ENCODE measurements at regions not wholly inside any gene's neighbourhood (a gene's known extent, or its start where the extent isn't known, plus 50 kb on each side); places are given as distances from the start of the nearest gene placed in this dataset.
"Not testable (repeated sequence)": the region's sequence is repeated elsewhere in the genome, so short reads cannot be mapped to it uniquely, and the experiment has no call there.

DNA sequence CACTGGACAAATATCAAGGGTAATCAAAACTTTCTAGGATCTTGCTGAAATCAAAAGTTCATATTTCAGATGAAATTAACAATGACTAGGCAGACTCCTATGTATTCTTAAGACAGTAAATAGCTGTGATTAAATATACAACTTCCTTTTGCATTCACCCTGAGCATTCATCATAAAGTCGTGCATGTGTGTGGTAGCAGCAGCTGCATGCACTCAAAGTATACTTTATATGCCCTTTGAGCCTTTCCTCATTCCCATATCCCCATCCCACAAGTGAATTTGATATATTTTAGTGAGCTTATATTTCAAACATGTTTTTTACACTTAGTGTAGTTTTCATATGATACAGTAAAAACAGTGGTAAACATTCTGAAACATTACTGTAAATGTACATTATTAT is 959.0 kb downstream of the C4orf33 start:
- Histone ChIP-seq H3K4me2 (no peak overlapping the region), H3K4me3 (no peak overlapping the region), H3K4me1 (no peaks in the 10 kb centered on the region), H3K9me3 (replicated peaks in 1 of 11) (peaks cover 0 to 15% (median 8%) of the 10 kb centered on the region in 11 experiments; a peak in 14 of 22 replicates), H4K20me1 (no peaks in the 10 kb centered on the region), H3K9ac (no peak overlapping the region), H3K36me3 (no peaks in the 10 kb centered on the region), H3K27ac (no peak overlapping the region), H3K27me3 (no peaks in the 10 kb centered on the region)
- no peak for TF ChIP-seq Cebpa-rat (IDR thresholded peaks at IDR 0.05)

DNA sequence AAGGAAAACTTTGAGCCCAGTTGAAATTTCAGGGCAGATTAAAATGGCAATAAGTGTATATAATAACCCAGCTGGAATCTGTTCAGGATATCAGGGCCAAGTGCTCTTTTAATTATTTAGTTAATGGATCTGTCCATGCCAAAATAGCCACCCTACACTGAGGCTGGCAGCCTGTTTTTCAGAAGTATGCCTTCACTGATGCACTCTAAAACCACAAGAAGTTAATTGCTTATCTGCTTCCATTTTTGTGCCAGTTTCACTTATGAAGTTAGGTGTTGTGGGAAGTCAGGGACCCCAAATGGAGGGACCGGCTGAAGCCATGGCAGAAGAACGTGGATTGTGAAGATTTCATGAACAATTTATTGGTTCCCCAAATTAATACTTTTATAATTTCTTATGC is 960.3 kb downstream of the C4orf33 start:
- no peak for TF ChIP-seq Cebpa-rat (IDR thresholded peaks at IDR 0.05)
- Histone ChIP-seq H4K20me1 (no peaks in the 10 kb centered on the region), H3K27me3 (no peaks in the 10 kb centered on the region), H3K4me1 (no peaks in the 10 kb centered on the region), H3K4me3 (no peak overlapping the region), H3K9ac (no peak overlapping the region), H3K4me2 (no peak overlapping the region), H3K27ac (no peak overlapping the region), H3K9me3 (replicated peaks in 1 of 11) (peaks cover 0 to 15% (median 8%) of the 10 kb centered on the region in 11 experiments; a peak in 14 of 22 replicates), H3K36me3 (no peaks in the 10 kb centered on the region)

GRCh38 chr4:130064471-130064870 is 968.5 kb downstream of the C4orf33 start:
- Histone ChIP-seq H3K36me3 (no peaks in the 10 kb centered on the region), H3K4me3 (no peak overlapping the region), H4K20me1 (no peaks in the 10 kb centered on the region), H3K4me1 (no peaks in the 10 kb centered on the region), H3K27ac (no peak overlapping the region), H3K27me3 (no peaks in the 10 kb centered on the region), H3K9me3 (replicated peaks in 1 of 11) (no peaks in the 10 kb centered on the region), H3K4me2 (no peak overlapping the region), H3K9ac (no peak overlapping the region)
- TF ChIP-seq Cebpa-rat (IDR thresholded peaks at IDR 0.05): no peak

DNA sequence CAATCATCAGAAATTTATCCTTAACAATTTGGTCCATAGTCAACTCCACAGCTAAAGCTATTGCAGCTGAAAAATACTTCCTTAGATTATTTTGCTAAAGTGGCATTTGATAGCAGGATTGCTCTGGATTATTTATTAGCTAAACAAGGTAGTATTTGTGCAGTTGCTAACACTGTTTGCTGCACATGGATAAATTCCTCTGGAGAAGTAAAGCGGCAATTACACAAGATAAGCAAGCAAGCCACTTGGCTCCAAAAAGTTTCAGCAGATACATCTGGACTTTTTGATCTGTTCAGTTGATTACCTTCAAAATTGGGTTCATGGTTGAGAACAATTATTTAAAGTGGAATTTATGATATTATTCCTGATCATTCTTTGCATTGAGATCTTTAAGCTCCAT is 971.5 kb downstream of the C4orf33 start:
- H3K27ac ChIP-seq: no peak overlapping the region
- H3K36me3 ChIP-seq: no peaks in the 10 kb centered on the region
- H3K4me1 ChIP-seq: no peaks in the 10 kb centered on the region
- H3K9ac ChIP-seq: no peak overlapping the region
- H3K4me2 ChIP-seq: no peak overlapping the region
- H3K9me3 ChIP-seq (replicated peaks in 1 of 11): peaks cover 0 to 4% (median 0%) of the 10 kb centered on the region in 11 experiments; a peak in 3 of 22 replicates
- no peak for TF ChIP-seq Cebpa-rat (IDR thresholded peaks at IDR 0.05)
- no peaks in the 10 kb centered on the region for H3K27me3 ChIP-seq
- no peaks in the 10 kb centered on the region for H4K20me1 ChIP-seq
- H3K4me3 ChIP-seq: no peak overlapping the region

- Histone ChIP-seq H3K4me2 (no peak overlapping the region), H3K9me3 (replicated peaks in 1 of 11) (peaks cover 0 to 4% (median 0%) of the 10 kb centered on the region in 11 experiments; a peak in 3 of 22 replicates), H3K4me3 (no peak overlapping the region), H3K36me3 (no peaks in the 10 kb centered on the region), H4K20me1 (no peaks in the 10 kb centered on the region), H3K4me1 (no peaks in the 10 kb centered on the region), H3K27ac (no peak overlapping the region), H3K27me3 (no peaks in the 10 kb centered on the region), H3K9ac (no peak overlapping the region)
- TF ChIP-seq Cebpa-rat (IDR thresholded peaks at IDR 0.05): no peak
Observed at GRCh38 chr4:130068072-130068471, 972.1 kb downstream of the C4orf33 start.

GRCh38 chr4:130071746-130072145 is 975.8 kb downstream of the C4orf33 start:
- H3K4me2 ChIP-seq: no peak overlapping the region
- no peak overlapping the region for H3K27ac ChIP-seq
- H3K36me3 ChIP-seq: no peaks in the 10 kb centered on the region
- no peaks in the 10 kb centered on the region for H3K27me3 ChIP-seq
- no peak overlapping the region for H3K4me3 ChIP-seq
- H3K9me3 ChIP-seq (replicated peaks in 1 of 11): peaks cover 0 to 4% (median 0%) of the 10 kb centered on the region in 11 experiments; a peak in 3 of 22 replicates
- no peaks in the 10 kb centered on the region for H3K4me1 ChIP-seq
- H4K20me1 ChIP-seq: no peaks in the 10 kb centered on the region
- no peak overlapping the region for H3K9ac ChIP-seq
- no peak for TF ChIP-seq Cebpa-rat (IDR thresholded peaks at IDR 0.05)

- Histone ChIP-seq H3K36me3 (no peaks in the 10 kb centered on the region), H3K4me2 (no peak overlapping the region)
- TF ChIP-seq Cebpa-rat (IDR thresholded peaks at IDR 0.05): no peak
Observed at GRCh38 chr4:130073145-130073790, 977.3 kb downstream of the C4orf33 start.

DNA sequence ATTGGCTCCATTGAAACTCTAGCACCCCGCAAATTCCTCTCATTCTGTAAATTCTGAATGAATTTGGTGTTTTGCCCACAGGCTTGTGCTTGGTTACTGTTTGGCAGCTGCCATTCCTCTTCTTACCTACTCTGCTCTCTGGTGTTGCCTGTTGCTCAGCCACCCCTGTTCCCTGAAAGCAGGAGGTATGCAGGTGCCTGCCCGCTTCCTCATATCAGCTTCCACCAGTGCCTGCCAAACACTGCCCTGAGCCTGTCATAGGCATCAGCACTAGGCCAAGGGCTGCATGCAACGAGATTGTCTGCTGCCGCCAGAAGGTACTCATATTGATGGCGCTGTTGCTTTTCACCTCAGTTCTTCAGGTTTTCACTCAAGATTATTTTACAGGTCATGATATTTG is 978.1 kb downstream of the C4orf33 start:
- no peaks in the 10 kb centered on the region for H3K36me3 ChIP-seq
- H4K20me1 ChIP-seq: no peaks in the 10 kb centered on the region
- TF ChIP-seq Cebpa-rat (IDR thresholded peaks at IDR 0.05): no peak
- H3K9me3 ChIP-seq (replicated peaks in 1 of 11): peaks cover 0 to 4% (median 0%) of the 10 kb centered on the region in 11 experiments; a peak in 3 of 22 replicates
- H3K9ac ChIP-seq: no peak overlapping the region
- H3K4me1 ChIP-seq: no peaks in the 10 kb centered on the region
- H3K27ac ChIP-seq: no peak overlapping the region
- no peak overlapping the region for H3K4me2 ChIP-seq
- H3K4me3 ChIP-seq: no peak overlapping the region
- H3K27me3 ChIP-seq: no peaks in the 10 kb centered on the region

More at GRCh38 chr4:130073145-130073790, 977.3 kb downstream of the C4orf33 start:
- Histone ChIP-seq H3K27ac (no peak overlapping the region), H3K4me1 (no peaks in the 10 kb centered on the region), H3K9me3 (replicated peaks in 1 of 11) (peaks cover 0 to 4% (median 0%) of the 10 kb centered on the region in 11 experiments; a peak in 3 of 22 replicates), H4K20me1 (no peaks in the 10 kb centered on the region), H3K27me3 (no peaks in the 10 kb centered on the region), H3K4me3 (no peak overlapping the region), H3K9ac (no peak overlapping the region)

- TF ChIP-seq Cebpa-rat (IDR thresholded peaks at IDR 0.05): no peak
- H3K4me1 ChIP-seq: no peaks in the 10 kb centered on the region
- H3K4me3 ChIP-seq: no peak overlapping the region
- no peaks in the 10 kb centered on the region for H3K36me3 ChIP-seq
- no peak overlapping the region for H3K27ac ChIP-seq
- H3K4me2 ChIP-seq: no peak overlapping the region
- H3K9me3 ChIP-seq (replicated peaks in 1 of 11): no peaks in the 10 kb centered on the region; a peak in 1 of 22 replicates
- H4K20me1 ChIP-seq: no peaks in the 10 kb centered on the region
- H3K27me3 ChIP-seq: no peaks in the 10 kb centered on the region
- H3K9ac ChIP-seq: no peak overlapping the region
Observed at GRCh38 chr4:130077275-130077674, 981.3 kb downstream of the C4orf33 start.

GRCh38 chr4:130079027-130079426 is 983.1 kb downstream of the C4orf33 start:
- not testable (repeated sequence) for H3K9me3 ChIP-seq (replicated peaks in 1 of 11); H3K4me1 ChIP-seq; H3K4me2 ChIP-seq; H3K4me3 ChIP-seq; H4K20me1 ChIP-seq; H3K9ac ChIP-seq; H3K36me3 ChIP-seq; H3K27ac ChIP-seq; H3K27me3 ChIP-seq

All from BLaER1 treated with 17β-estradiol and CSF1 and Interleukin-3, amounts not matched to agents 10 nM and 100 nM (cell line).